ENCODE measurements at regions not wholly inside any gene's neighbourhood (a gene's known extent, or its start where the extent isn't known, plus 50 kb on each side); places are given as distances from the start of the nearest gene placed in this dataset.

GRCh38 chr1:29420202-29420601 is 183.9 kb downstream of the PTPRU start:
- DNase-seq (ENCODE audit: low read depth): no peak
- no peak overlapping the region for H3K4me3 ChIP-seq (ENCODE audit: low read depth, low read length)
- TF ChIP-seq CTCF (IDR thresholded peaks at IDR 0.05; ENCODE audit: low read depth, low read length) (no peak), MAX (IDR thresholded peaks at IDR 0.05; ENCODE audit: low read depth, low read length) (no peak), POLR2A (IDR thresholded peaks at IDR 0.05; ENCODE audit: extremely low read depth, insufficient read length) (no peak), MYC (IDR thresholded peaks at IDR 0.05; ENCODE audit: low read depth, low read length) (no peak)

GRCh38 chr1:29417971-29418370 is 181.6 kb downstream of the PTPRU start:
- TF ChIP-seq CTCF (IDR thresholded peaks at IDR 0.05; ENCODE audit: low read depth, low read length) (no peak), POLR2A (IDR thresholded peaks at IDR 0.05; ENCODE audit: extremely low read depth, insufficient read length) (no peak), MAX (IDR thresholded peaks at IDR 0.05; ENCODE audit: low read depth, low read length) (no peak), MYC (IDR thresholded peaks at IDR 0.05; ENCODE audit: low read depth, low read length) (no peak)
- H3K4me3 ChIP-seq (ENCODE audit: low read depth, low read length): no peak overlapping the region
- no peak for DNase-seq (ENCODE audit: low read depth)

GRCh38 chr1:29417147-29417858 is 181.0 kb downstream of the PTPRU start:
- no peak for DNase-seq (ENCODE audit: low read depth)
- no peak for TF ChIP-seq MYC (IDR thresholded peaks at IDR 0.05; ENCODE audit: low read depth, low read length)
- TF ChIP-seq CTCF (IDR thresholded peaks at IDR 0.05; ENCODE audit: low read depth, low read length): no peak
- TF ChIP-seq POLR2A (IDR thresholded peaks at IDR 0.05; ENCODE audit: extremely low read depth, insufficient read length): no peak
- TF ChIP-seq MAX (IDR thresholded peaks at IDR 0.05; ENCODE audit: low read depth, low read length): no peak
- H3K4me3 ChIP-seq (ENCODE audit: low read depth, low read length): no peak overlapping the region

- no peak overlapping the region for H3K4me3 ChIP-seq (ENCODE audit: low read depth, low read length)
- TF ChIP-seq POLR2A (IDR thresholded peaks at IDR 0.05; ENCODE audit: extremely low read depth, insufficient read length) (no peak), MAX (IDR thresholded peaks at IDR 0.05; ENCODE audit: low read depth, low read length) (no peak), CTCF (IDR thresholded peaks at IDR 0.05; ENCODE audit: low read depth, low read length) (no peak), MYC (IDR thresholded peaks at IDR 0.05; ENCODE audit: low read depth, low read length) (no peak)
- DNase-seq (ENCODE audit: low read depth): no peak
Observed at GRCh38 chr1:29416267-29417146, 180.2 kb downstream of the PTPRU start.

GRCh38 chr1:29415861-29416260 is 179.5 kb downstream of the PTPRU start:
- DNase-seq (ENCODE audit: low read depth): no peak
- H3K4me3 ChIP-seq (ENCODE audit: low read depth, low read length): no peak overlapping the region
- TF ChIP-seq POLR2A (IDR thresholded peaks at IDR 0.05; ENCODE audit: extremely low read depth, insufficient read length) (no peak), MAX (IDR thresholded peaks at IDR 0.05; ENCODE audit: low read depth, low read length) (no peak), CTCF (IDR thresholded peaks at IDR 0.05; ENCODE audit: low read depth, low read length) (no peak), MYC (IDR thresholded peaks at IDR 0.05; ENCODE audit: low read depth, low read length) (no peak)

All from NB4 (cell line).